K562 (cell line): ENCODE measurements at regions not wholly inside any gene's neighbourhood (a gene's known extent, or its start where the extent isn't known, plus 50 kb on each side); places are given as distances from the start of the nearest gene placed in this dataset.

Experiments used
- ATAC-seq: fragments of 200-7000 bp; cut with Tn5 transposase; 3 replicates; pipeline ENCODE4 v1.9.1; 2020; ENCODE audit warnings: moderate library complexity
- BruUV-seq: library from RNA; stranded (reverse); fragments of 400-500 nt; replicated peaks from 2 replicates; lab custom pipeline; 2021; lab: Mats Ljungman, UMichigan
- CTCF ChIA-PET: fragments of 300-600 bp; formaldehyde crosslinking; extraction: SDS; loops from one replicate; lab custom pipeline; 2021; ENCODE audit warnings: low intra/inter-chr PET ratio; lab: Yijun Ruan, JAX
- POLR2A ChIA-PET: fragments of 300-600, 350-650 bp; sonication (Branson Sonifier 250); formaldehyde crosslinking; extraction: SDS; loops from one replicate; lab custom pipeline; 2021; ENCODE audit warnings: antibody characterized with exemption, inconsistent platforms; lab: Yijun Ruan, JAX
- DNase-seq, 4 experiments: peaks; one replicate each; pipeline versions ENCODE4 v3.0.0 to v3.0.0-alpha.2; 2011 to 2018; ENCODE audit warnings: low spot score in 3 of 4, mixed read lengths in 3 of 4; ENCODE audit errors: extremely low read depth in 1 of 4
- FAIRE-seq: peaks from 2 replicates; lab custom pipeline; 2011; peaks lifted over from hg19 to GRCh38; lab: Jason Lieb, UNC
- H2AFZ ChIP-seq: 2 replicates; pipeline ENCODE4 v1.6.0; 2011; ENCODE audit warnings: low read depth, low read length, control low read depth, inconsistent platforms
- H3K27ac ChIP-seq: fragments of 200-600 bp; 3 replicates; pipeline ENCODE4 v1.8.0; 2011; ENCODE audit warnings: low read depth, mild to moderate bottlenecking, control low read depth, inconsistent platforms, low read length, moderate library complexity, mixed read lengths; ENCODE audit errors: extremely low read depth
- H3K27me3 ChIP-seq, 2 experiments: fragments of 300-600 bp in 1 of 2; 2 replicates in 1 of 2; 3 replicates in 1 of 2; pipeline versions ENCODE4 v1.6.0 to v1.8.0; 2011; ENCODE audit warnings: inconsistent platforms in 2 of 2, low read length in 2 of 2, mild to moderate bottlenecking in 1 of 2, mixed read lengths in 1 of 2, moderate library complexity in 1 of 2; ENCODE audit not compliant: control insufficient read depth in 2 of 2, insufficient read depth in 2 of 2
- H3K36me3 ChIP-seq: fragments of 300-600 bp; 3 replicates; pipeline ENCODE4 v1.8.0; 2011; ENCODE audit warnings: mild to moderate bottlenecking, low read length, inconsistent platforms; ENCODE audit not compliant: control insufficient read depth, insufficient read depth
- H3K4me1 ChIP-seq, 2 experiments: fragments of 200-600 bp in 1 of 2; replicated peaks in 1 of 2; 2 replicates in 1 of 2; 3 replicates in 1 of 2; pipeline versions ENCODE4 v1.5.1 to v1.8.0; 2011; ENCODE audit warnings: inconsistent platforms in 2 of 2, low read length in 2 of 2, mild to moderate bottlenecking in 1 of 2, mixed read lengths in 1 of 2, moderate library complexity in 1 of 2; ENCODE audit not compliant: control insufficient read depth in 2 of 2, insufficient read depth in 2 of 2
- H3K4me2 ChIP-seq: 2 replicates; pipeline ENCODE4 v1.6.1; 2011; ENCODE audit warnings: low read length, control low read depth, inconsistent platforms, mixed read lengths; ENCODE audit not compliant: insufficient read depth
- H3K4me3 ChIP-seq: fragments of 200-600 bp; sonication (generic), shearing (Covaris generic); 2 replicates; pipeline ENCODE4 v1.5.1; 2016; ENCODE audit warnings: control low read depth, inconsistent platforms
- H3K79me2 ChIP-seq: fragments of 200-600 bp; 3 replicates; pipeline ENCODE4 v1.8.0; 2011; ENCODE audit warnings: low read length, inconsistent platforms; ENCODE audit not compliant: control insufficient read depth, insufficient read depth
- H3K9ac ChIP-seq, 2 experiments: 2 replicates each; pipeline versions ENCODE4 v1.6.0 to v1.6.1; 2011; ENCODE audit warnings: low read depth in 2 of 2, low read length in 2 of 2, control low read depth in 1 of 2, inconsistent platforms in 1 of 2, mild to moderate bottlenecking in 1 of 2, mixed read lengths in 1 of 2; ENCODE audit not compliant: insufficient read depth in 1 of 2
- H3K9me1 ChIP-seq: one replicate; pipeline ENCODE4 v1.6.0; 2011; ENCODE audit warnings: inconsistent platforms, mild to moderate bottlenecking, low read length, moderate library complexity; ENCODE audit not compliant: control insufficient read depth, insufficient read depth
- H3K9me3 ChIP-seq: replicated peaks from 2 replicates; pipeline ENCODE4 v1.5.1; 2011; ENCODE audit warnings: low read depth, low read length, inconsistent platforms; ENCODE audit not compliant: control insufficient read depth, insufficient read depth
- H4K20me1 ChIP-seq: replicated peaks from 2 replicates; pipeline ENCODE4 v1.6.1; 2011; ENCODE audit warnings: low read length, inconsistent platforms, mixed read lengths; ENCODE audit not compliant: control insufficient read depth, insufficient read depth
- MCM2 ChIP-seq: fragments of 450-650 bp; IDR thresholded peaks from 2 replicates; pipeline ENCODE4 v1.6.1; 2017; ENCODE audit warnings: low read depth, mild to moderate bottlenecking
- SIN3A ChIP-seq, 2 experiments: fragments of 150-350 bp in 1 of 2; IDR thresholded peaks; 2 replicates each; pipeline ENCODE4 v1.6.1; 2011 to 2016; ENCODE audit warnings: borderline replicate concordance in 2 of 2, low read depth in 2 of 2, low read length in 2 of 2, mild to moderate bottlenecking in 2 of 2, moderate library complexity in 2 of 2; ENCODE audit not compliant: control insufficient read depth in 1 of 2
- TEAD1 ChIP-seq, 2 experiments: fragments of 450-650 bp in 1 of 2; sonication (generic) in 1 of 2; formaldehyde crosslinking; IDR thresholded peaks; 2 replicates each; pipeline versions ENCODE4 v1.4.0 to v1.8.0; 2020 to 2022; ENCODE audit warnings: mild to moderate bottlenecking in 2 of 2, missing genetic modification reagents in 1 of 2
- WGBS: fragments of 100-300 bp; shearing (Covaris generic); methylation state at CpG from one replicate; pipeline ENCODE4 v1.1.6; 2016; ENCODE audit warnings: low coverage, mixed read lengths; ENCODE audit not compliant: insufficient coverage; ENCODE audit errors: missing lambda C conversion rate; 5-methylcytosine and 5-hydroxymethylcytosine counted together
- in situ Hi-C: fragments of 300-500 bp; cut with MboI; formaldehyde crosslinking; loops from 4 replicates; pipeline ENCODE4 v1.15.0; 2018; ENCODE audit warnings: inconsistent platforms, mixed read lengths
- intact Hi-C: fragments of 100-400 bp; cut with micrococcal nuclease; formaldehyde crosslinking; loops from 2 replicates; pipeline ENCODE4 v1.14.2; 2022
- TF ChIP-seq, protein P1 (sequence below): IDR thresholded peaks from 2 replicates; pipeline ENCODE4 v1.6.1; 2016; ENCODE audit warnings: missing genetic modification characterization, missing compliant biosample characterization

DNA sequence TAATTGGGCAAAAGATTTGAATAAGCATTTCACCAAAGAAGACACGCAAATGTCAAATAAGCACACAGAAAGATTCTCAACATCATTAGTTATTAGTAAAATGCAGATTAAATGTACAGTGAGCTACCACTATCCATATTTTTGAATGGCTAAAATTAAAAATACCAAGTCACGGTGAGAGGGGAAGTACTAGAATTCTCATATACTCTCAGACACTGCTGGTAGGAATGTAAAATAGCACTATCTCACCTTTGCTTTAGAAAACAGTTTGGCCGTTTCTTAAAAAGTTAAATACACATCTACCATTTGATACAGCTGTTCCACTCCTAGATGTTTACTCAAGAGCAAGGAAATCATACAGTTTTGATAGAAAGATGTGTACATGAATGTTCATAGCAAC, 115.8 kb upstream of the CELF2 start:
- H3K36me3 ChIP-seq, result no peaks in the 10 kb centered on the region
- TF ChIP-seq TEAD1 (CRISPR knock-in tag; IDR thresholded peaks at IDR 0.05), result peak in 1 of 2 experiments; percentile 64; a peak in 1 of 4 replicates
- TF ChIP-seq SIN3A (IDR thresholded peaks at IDR 0.05; ENCODE audit: borderline replicate concordance in 2 of 2, control insufficient read depth in 1 of 2, low read depth in 2 of 2, low read length in 2 of 2), result no peak
- intact Hi-C loops (no loop called here), in situ Hi-C loops (loop anchor here (25.0 kb wide), 1 partner anchor 860 kb away; no protein-coding TSS in a partner anchor)
- DNase-seq (no peak), FAIRE-seq (no peak), ATAC-seq (no peak)
- BruUV-seq, result no TSS peak
- H4K20me1 ChIP-seq, result no peaks in the 10 kb centered on the region
- H3K4me3 ChIP-seq, result no peak overlapping the region
- no peak overlapping the region for H3K9ac ChIP-seq
- H3K79me2 ChIP-seq, result no peaks in the 10 kb centered on the region
- POLR2A ChIA-PET, result no interaction called here
- H3K27ac ChIP-seq, result no peak overlapping the region
- CTCF ChIA-PET, result no interaction called here
- H3K9me1 ChIP-seq, result no peaks in the 10 kb centered on the region
- 2% methylated on average over 3 of the region's 3 CpGs for WGBS
- H3K27me3 ChIP-seq, result no peaks in the 10 kb centered on the region
- no peak overlapping the region for H3K4me2 ChIP-seq
- H2AFZ ChIP-seq, result no peak overlapping the region
- H3K4me1 ChIP-seq, result no peaks in the 10 kb centered on the region
- H3K9me3 ChIP-seq, result no peaks in the 10 kb centered on the region

DNA sequence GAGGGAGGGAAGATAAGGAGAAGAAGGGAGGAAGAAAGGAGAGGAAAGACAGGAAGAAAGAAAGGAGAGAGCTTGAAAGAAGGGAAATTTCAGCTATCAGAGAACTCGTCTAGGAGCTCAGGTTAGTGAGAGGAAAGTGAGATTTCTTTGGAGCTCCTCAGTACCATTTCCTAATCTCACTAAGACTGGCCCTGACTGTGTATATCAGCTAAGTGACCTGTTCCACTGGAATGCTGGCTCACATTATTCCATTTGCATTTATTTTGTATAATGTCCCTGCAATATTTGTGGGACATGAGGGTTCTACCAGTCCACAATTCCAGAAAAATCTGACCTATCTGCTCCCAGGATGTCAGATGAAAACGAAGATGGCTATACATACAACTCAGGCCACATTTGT, 114.7 kb upstream of the CELF2 start:
- no TSS peak for BruUV-seq
- Histone ChIP-seq H3K27ac (no peak overlapping the region), H3K9me3 (no peaks in the 10 kb centered on the region), H3K9me1 (no peaks in the 10 kb centered on the region), H3K36me3 (no peaks in the 10 kb centered on the region), H3K79me2 (no peaks in the 10 kb centered on the region), H3K4me1 (no peaks in the 10 kb centered on the region), H3K4me2 (no peak overlapping the region), H3K9ac (no peak overlapping the region), H2AFZ (no peak overlapping the region), H4K20me1 (no peaks in the 10 kb centered on the region), H3K27me3 (no peaks in the 10 kb centered on the region), H3K4me3 (no peak overlapping the region)
- ChIA-PET POLR2A (no interaction called here), CTCF (no interaction called here)
- TF ChIP-seq MCM2, result no peak
- TF ChIP-seq, protein P1, sequence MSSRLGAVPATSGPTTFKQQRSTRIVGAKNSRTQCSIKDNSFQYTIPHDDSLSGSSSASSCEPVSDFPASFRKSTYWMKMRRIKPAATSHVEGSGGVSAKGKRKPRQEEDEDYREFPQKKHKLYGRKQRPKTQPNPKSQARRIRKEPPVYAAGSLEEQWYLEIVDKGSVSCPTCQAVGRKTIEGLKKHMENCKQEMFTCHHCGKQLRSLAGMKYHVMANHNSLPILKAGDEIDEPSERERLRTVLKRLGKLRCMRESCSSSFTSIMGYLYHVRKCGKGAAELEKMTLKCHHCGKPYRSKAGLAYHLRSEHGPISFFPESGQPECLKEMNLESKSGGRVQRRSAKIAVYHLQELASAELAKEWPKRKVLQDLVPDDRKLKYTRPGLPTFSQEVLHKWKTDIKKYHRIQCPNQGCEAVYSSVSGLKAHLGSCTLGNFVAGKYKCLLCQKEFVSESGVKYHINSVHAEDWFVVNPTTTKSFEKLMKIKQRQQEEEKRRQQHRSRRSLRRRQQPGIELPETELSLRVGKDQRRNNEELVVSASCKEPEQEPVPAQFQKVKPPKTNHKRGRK (tag), result no peak
- WGBS, result 0% methylated on average over 1 of the region's 2 CpGs
- in situ Hi-C loops, result loop anchor here (25.0 kb wide), 1 partner anchor 859 kb away; no protein-coding TSS in a partner anchor
- intact Hi-C loops, result no loop called here
- DNase-seq (no peak), FAIRE-seq (no peak), ATAC-seq (no peak)
